ENCODE measurements at regions not wholly inside any gene's neighbourhood (a gene's known extent, or its start where the extent isn't known, plus 50 kb on each side); places are given as distances from the start of the nearest gene placed in this dataset.

GRCh38 chr10:56856569-56856968, 495.5 kb upstream of the ZWINT start:
- TF ChIP-seq, protein P1, sequence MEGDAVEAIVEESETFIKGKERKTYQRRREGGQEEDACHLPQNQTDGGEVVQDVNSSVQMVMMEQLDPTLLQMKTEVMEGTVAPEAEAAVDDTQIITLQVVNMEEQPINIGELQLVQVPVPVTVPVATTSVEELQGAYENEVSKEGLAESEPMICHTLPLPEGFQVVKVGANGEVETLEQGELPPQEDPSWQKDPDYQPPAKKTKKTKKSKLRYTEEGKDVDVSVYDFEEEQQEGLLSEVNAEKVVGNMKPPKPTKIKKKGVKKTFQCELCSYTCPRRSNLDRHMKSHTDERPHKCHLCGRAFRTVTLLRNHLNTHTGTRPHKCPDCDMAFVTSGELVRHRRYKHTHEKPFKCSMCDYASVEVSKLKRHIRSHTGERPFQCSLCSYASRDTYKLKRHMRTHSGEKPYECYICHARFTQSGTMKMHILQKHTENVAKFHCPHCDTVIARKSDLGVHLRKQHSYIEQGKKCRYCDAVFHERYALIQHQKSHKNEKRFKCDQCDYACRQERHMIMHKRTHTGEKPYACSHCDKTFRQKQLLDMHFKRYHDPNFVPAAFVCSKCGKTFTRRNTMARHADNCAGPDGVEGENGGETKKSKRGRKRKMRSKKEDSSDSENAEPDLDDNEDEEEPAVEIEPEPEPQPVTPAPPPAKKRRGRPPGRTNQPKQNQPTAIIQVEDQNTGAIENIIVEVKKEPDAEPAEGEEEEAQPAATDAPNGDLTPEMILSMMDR (optimal IDR thresholded peaks at IDR 0.05 in 1 of 3, IDR thresholded peaks at IDR 0.05 in 1 of 3, conservative IDR thresholded peaks at IDR 0.05 in 1 of 3; ENCODE audit: extremely low read depth in 1 of 3, insufficient read depth in 2 of 3, low read length in 3 of 3) = no peak
- no peak for TF ChIP-seq EZH2 (IDR thresholded peaks at IDR 0.05; ENCODE audit: low read length)

Measured in keratinocyte (primary cell).